ENCODE measurements at regions not wholly inside any gene's neighbourhood (a gene's known extent, or its start where the extent isn't known, plus 50 kb on each side); places are given as distances from the start of the nearest gene placed in this dataset.
"Not testable (repeated sequence)": the region's sequence is repeated elsewhere in the genome, so short reads cannot be mapped to it uniquely, and the experiment has no call there.

DNA sequence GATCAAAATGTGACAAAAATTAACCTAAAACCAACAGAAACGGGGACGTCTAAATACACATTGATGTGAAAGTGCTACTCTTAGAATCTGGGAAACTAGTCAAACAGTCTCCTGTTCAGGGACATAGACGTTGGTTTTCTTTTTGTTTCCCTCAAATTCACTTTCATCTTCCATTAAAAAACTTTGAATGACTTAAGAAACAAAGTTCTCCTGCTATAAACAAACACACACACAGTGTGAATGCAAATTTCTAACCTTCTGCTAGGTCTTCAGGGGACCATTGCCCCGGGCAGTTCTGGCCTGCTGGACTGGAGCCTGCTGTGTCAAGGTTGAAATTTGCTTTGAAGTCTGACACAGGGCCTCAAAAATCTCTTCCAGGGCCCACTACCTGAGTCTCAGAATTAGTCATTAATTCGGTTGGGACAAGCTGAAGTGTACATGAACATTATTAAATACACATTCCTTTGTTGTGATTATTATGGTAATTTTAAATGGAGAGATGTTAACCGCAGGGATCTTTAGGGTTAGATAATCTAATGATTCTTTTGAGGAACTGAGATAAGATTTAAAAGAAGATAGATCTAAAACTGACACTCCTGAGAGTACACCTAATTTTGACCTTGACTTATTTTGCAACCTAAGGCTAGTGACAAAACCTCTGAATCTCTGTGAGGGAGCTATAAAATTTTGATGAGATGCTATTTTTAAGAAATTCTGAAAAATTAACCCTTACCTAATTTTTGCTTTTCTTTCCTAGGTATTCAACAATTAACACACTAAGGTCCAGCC is 1260.4 kb downstream of the ROBO1 start:
- no peak for DNase-seq (ENCODE audit: low read depth in 2 of 2)

DNA sequence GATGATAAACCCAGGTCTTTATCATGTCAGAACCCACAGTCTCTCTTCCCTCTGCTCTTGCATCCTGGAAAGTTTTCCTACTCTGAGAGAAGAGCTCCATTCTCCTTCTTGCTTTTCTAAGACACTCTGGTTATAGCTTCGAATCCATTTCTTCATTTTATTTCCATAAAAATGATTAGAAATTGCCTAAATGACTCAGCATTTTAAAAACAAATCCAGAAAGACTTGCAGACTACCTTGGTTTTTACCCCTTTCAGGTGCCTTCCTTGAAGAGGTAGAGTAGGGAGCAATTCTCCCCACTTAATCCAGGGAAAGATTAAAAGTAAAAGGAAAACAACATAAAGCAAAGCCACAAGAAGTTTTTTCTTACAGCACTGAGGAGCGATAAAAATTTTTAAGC is 1256.0 kb downstream of the ROBO1 start:
- DNase-seq (ENCODE audit: low read depth in 2 of 2) = no peak

- DNase-seq (ENCODE audit: low read depth in 2 of 2) = not testable (repeated sequence)
Observed at GRCh38 chr3:78512786-78513185, 1255.0 kb downstream of the ROBO1 start.

- no peak for DNase-seq (ENCODE audit: low read depth in 2 of 2)
Observed at GRCh38 chr3:78516437-78516836, 1251.4 kb downstream of the ROBO1 start.

- no peak for DNase-seq (ENCODE audit: low read depth in 2 of 2)
Observed at GRCh38 chr3:78516937-78517336, 1250.9 kb downstream of the ROBO1 start.

DNA sequence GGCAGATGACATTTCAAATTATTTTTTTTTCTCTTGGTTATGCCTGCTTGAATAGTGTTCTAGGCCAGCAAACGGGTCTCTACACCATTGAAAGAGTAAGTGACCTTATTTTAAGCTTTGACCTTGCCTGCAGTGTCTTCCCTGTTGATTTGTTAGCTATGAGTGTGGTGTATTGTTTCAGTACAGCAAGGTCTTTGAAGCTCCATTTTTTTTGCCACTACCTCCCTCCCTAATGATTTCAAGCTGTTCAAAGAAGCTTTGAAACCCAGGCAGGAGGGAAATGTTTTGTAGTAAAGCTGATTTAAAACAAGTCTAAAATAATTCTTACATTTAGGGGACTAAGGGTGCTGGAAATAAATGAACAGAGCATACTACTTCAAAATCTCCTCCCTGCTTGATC is 1249.8 kb downstream of the ROBO1 start:
- no peak for DNase-seq (ENCODE audit: low read depth in 2 of 2)

- no peak for DNase-seq (ENCODE audit: low read depth in 2 of 2)
Observed at GRCh38 chr3:78519281-78519680, 1248.5 kb downstream of the ROBO1 start.

DNA sequence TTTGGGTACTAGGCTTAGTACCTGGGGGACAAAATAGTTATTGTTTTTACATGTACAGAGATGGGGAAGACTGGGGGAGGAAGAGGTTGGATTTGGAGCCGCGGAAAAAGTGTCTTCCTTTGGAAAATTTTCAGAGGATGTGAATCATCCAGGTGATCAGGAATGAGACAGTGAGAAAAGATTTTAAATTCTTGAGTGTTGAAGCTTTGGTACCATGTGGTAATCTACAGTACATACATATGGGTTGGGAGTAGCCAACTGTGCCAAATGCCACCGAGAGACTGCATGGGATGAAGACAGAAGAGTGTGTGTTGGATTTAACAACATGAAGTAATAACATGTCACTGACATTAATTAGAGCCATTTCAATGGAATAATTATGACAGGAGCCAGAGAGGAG is 1238.2 kb downstream of the ROBO1 start:
- no peak for DNase-seq (ENCODE audit: low read depth in 2 of 2)

- no peak for DNase-seq (ENCODE audit: low read depth in 2 of 2)
Observed at GRCh38 chr3:78540485-78540884, 1227.3 kb downstream of the ROBO1 start.

DNA sequence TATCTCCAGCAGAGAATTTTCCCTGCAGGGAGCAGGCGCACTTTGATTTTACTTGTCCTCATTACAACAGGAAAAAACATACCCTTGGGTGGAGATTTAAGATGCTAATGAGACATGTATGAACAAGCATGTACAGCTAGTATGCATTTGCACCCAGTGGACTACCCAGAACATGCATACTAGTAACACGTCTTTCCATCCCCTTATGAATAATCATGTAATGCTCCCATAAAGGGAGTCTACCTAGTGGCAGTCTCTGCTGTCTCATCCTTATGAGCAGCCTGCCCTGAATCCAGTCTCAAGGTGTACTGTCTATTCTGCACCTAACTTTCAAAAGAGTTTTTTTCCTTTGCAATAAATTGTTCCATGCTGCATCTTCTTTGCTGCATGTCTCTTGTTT is 1222.0 kb downstream of the ROBO1 start:
- no peak for DNase-seq (ENCODE audit: low read depth in 2 of 2)

All from dermis microvascular lymphatic vessel endothelial cell (primary cell).